OCI-LY7 (cell line): ENCODE measurements at regions not wholly inside any gene's neighbourhood (a gene's known extent, or its start where the extent isn't known, plus 50 kb on each side); places are given as distances from the start of the nearest gene placed in this dataset.

Source experiments
- BruUV-seq: library from RNA; stranded (reverse); fragments of 400-500 nt; replicated peaks from 2 replicates; lab custom pipeline; 2021; lab: Mats Ljungman, UMichigan
- CTCF ChIA-PET: fragments of 300-600 bp; sonication (Branson Sonifier 250); formaldehyde crosslinking; loops from one replicate; lab custom pipeline; 2022; ENCODE audit warnings: antibody characterized with exemption; ENCODE audit not compliant: unreplicated experiment; lab: Charles Lee
- POLR2A ChIA-PET: fragments of 300-600 bp; sonication (Branson Sonifier 250); formaldehyde crosslinking; loops from one replicate; lab custom pipeline; 2022; ENCODE audit warnings: antibody characterized with exemption; lab: Charles Lee
- DNase-seq: peaks from one replicate; pipeline ENCODE4 v3.0.0-alpha.2; 2015; ENCODE audit warnings: low spot score
- H2AFZ ChIP-seq: fragments of 200-600 bp; sonication (generic), shearing (Covaris generic); 2 replicates; pipeline ENCODE4 v1.6.1; 2014; ENCODE audit warnings: mild to moderate bottlenecking, antibody characterized with exemption, low read length, moderate library complexity
- H3K27ac ChIP-seq: fragments of 200-600 bp; sonication (generic); 2 replicates; pipeline ENCODE4 v1.5.1; 2014; ENCODE audit warnings: mixed run types, low read depth, mild to moderate bottlenecking, moderate library complexity, low read length, inconsistent platforms; ENCODE audit not compliant: poor library complexity, severe bottlenecking
- H3K36me3 ChIP-seq: fragments of 200-600 bp; sonication (generic); 2 replicates; pipeline ENCODE4 v1.6.1; 2014; ENCODE audit warnings: mild to moderate bottlenecking, antibody characterized with exemption, low read length, moderate library complexity, mixed read lengths; ENCODE audit not compliant: insufficient read depth
- H3K4me1 ChIP-seq: fragments of 200-600 bp; sonication (generic); 2 replicates; pipeline ENCODE4 v1.5.1; 2014; ENCODE audit warnings: mild to moderate bottlenecking, low read length; ENCODE audit not compliant: insufficient read depth, poor library complexity, severe bottlenecking
- H3K4me2 ChIP-seq: fragments of 200-600 bp; sonication (generic); 2 replicates; pipeline ENCODE4 v1.6.1; 2014; ENCODE audit warnings: mild to moderate bottlenecking, low read length
- H3K4me3 ChIP-seq: fragments of 200-600 bp; sonication (generic); 2 replicates; pipeline ENCODE4 v1.5.1; 2014; ENCODE audit warnings: mild to moderate bottlenecking, low read depth, low read length; ENCODE audit not compliant: poor library complexity, severe bottlenecking
- H3K79me2 ChIP-seq: fragments of 200-600 bp; sonication (generic); 2 replicates; pipeline ENCODE4 v1.6.1; 2016; ENCODE audit warnings: low read depth, mild to moderate bottlenecking, low read length, moderate library complexity, mixed read lengths; ENCODE audit not compliant: insufficient read depth
- H3K9me2 ChIP-seq: fragments of 200-600 bp; sonication (generic); 2 replicates; pipeline ENCODE4 v1.6.1; 2016; ENCODE audit warnings: mild to moderate bottlenecking, low read length, mixed read lengths; ENCODE audit not compliant: insufficient read depth
- H3K9me3 ChIP-seq: fragments of 200-600 bp; sonication (generic); 2 replicates; pipeline ENCODE4 v1.6.1; 2014; ENCODE audit warnings: mild to moderate bottlenecking, mixed run types, low read length, mixed read lengths
- H4K20me1 ChIP-seq: fragments of 200-600 bp; sonication (generic); 2 replicates; pipeline ENCODE4 v1.6.1; 2014; ENCODE audit warnings: mild to moderate bottlenecking, antibody characterized with exemption, low read length, moderate library complexity, mixed read lengths; ENCODE audit not compliant: insufficient read depth
- EZH2phosphoT487 ChIP-seq: fragments of 200-600 bp; sonication (generic); IDR thresholded peaks from 2 replicates; pipeline ENCODE4 v1.6.1; 2018; ENCODE audit warnings: low read depth, borderline replicate concordance, mild to moderate bottlenecking, mixed run types, antibody characterized with exemption, low read length, moderate library complexity, mixed read lengths
- intact Hi-C: fragments of 100-400 bp; cut with micrococcal nuclease; formaldehyde crosslinking; loops from one replicate; pipeline ENCODE4 v1.10.0; 2022; ENCODE audit not compliant: unreplicated experiment
- TF ChIP-seq, protein P1 (sequence below): fragments of 200-600 bp; sonication (generic); conservative IDR thresholded peaks from 2 replicates; pipeline ENCODE4 v1.5.1; 2014; ENCODE audit warnings: mild to moderate bottlenecking, antibody characterized with exemption, low read length, moderate library complexity, mixed read lengths

DNA sequence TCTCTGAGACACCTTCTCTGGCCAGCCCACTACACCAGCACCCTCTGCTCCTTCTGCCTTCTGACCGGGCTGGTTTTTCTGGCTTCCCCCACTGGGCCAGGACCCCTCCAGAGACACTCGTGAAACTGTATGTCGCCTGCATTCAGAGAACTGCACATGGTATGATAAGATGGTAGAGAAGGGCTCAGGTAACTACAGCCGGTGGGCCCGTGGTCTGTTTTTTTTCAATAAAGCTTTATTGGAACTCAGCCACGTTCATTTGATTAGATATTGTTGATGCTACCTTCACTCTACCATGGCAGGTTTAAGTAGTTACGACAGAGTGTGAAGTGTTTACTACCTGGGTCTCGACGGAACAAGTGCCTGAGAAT is 514.0 kb downstream of the TBC1D22A start:
- no peak overlapping the region for H3K4me3 ChIP-seq
- intact Hi-C loops: no loop called here
- BruUV-seq: no TSS peak
- H3K36me3 ChIP-seq: no peaks in the 10 kb centered on the region
- H3K79me2 ChIP-seq: no peaks in the 10 kb centered on the region
- no peaks in the 10 kb centered on the region for H3K9me2 ChIP-seq
- no peak overlapping the region for H3K27ac ChIP-seq
- no peaks in the 10 kb centered on the region for H3K4me1 ChIP-seq
- no peak overlapping the region for H2AFZ ChIP-seq
- no peak for DNase-seq
- POLR2A ChIA-PET: no interaction called here
- no peaks in the 10 kb centered on the region for H4K20me1 ChIP-seq
- CTCF ChIA-PET: no interaction called here
- no peak for TF ChIP-seq EZH2phosphoT487
- TF ChIP-seq, protein P1, sequence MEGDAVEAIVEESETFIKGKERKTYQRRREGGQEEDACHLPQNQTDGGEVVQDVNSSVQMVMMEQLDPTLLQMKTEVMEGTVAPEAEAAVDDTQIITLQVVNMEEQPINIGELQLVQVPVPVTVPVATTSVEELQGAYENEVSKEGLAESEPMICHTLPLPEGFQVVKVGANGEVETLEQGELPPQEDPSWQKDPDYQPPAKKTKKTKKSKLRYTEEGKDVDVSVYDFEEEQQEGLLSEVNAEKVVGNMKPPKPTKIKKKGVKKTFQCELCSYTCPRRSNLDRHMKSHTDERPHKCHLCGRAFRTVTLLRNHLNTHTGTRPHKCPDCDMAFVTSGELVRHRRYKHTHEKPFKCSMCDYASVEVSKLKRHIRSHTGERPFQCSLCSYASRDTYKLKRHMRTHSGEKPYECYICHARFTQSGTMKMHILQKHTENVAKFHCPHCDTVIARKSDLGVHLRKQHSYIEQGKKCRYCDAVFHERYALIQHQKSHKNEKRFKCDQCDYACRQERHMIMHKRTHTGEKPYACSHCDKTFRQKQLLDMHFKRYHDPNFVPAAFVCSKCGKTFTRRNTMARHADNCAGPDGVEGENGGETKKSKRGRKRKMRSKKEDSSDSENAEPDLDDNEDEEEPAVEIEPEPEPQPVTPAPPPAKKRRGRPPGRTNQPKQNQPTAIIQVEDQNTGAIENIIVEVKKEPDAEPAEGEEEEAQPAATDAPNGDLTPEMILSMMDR: no peak
- no peaks in the 10 kb centered on the region for H3K9me3 ChIP-seq
- no peak overlapping the region for H3K4me2 ChIP-seq

DNA sequence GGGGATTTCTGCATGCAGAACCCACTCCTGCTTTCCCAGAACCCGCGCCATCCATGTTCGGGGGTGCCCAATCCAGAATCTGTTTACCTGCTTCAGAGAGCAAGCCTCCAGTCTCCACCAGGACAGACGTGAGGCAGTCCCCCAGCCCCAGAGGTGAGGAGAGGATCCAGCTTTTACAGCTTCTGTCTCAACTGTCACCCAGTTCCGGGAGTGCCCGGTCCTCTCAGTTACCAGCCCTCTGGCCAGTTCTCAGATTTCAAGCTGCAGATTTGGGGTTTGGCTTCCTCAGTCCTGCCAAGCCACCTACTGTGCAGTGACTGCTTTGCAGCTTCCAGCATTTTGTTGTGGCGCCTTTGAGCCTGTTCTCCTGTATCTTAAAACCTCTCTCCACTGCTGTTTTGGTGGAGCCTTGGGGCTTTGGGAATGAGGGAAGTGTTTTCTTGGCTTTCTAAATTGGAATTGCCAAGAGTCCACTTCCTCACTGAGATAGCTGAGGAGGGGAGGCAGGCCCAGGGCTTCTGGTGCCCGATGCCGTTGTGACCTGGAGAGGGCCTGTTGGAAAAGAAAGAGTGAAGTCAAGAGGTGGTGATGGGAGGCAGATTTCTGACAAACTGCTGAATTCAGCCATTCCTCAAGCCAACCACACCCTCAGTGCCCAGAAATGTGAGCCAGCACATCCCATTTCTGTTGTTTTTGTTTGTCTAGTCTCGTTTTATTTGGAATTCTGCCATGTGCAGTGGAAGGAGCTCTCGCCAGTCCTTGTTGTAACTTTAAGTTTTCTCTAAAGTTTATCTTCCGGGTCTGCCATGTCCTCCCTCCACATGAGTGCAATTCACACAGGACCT is 513.4 kb downstream of the TBC1D22A start:
- no peak overlapping the region for H3K27ac ChIP-seq
- no peaks in the 10 kb centered on the region for H3K36me3 ChIP-seq
- no peak overlapping the region for H3K4me3 ChIP-seq
- H3K4me1 ChIP-seq: no peaks in the 10 kb centered on the region
- BruUV-seq: no TSS peak
- H2AFZ ChIP-seq: no peak overlapping the region
- POLR2A ChIA-PET: no interaction called here
- H4K20me1 ChIP-seq: no peaks in the 10 kb centered on the region
- DNase-seq: no peak
- no peak overlapping the region for H3K4me2 ChIP-seq
- H3K9me3 ChIP-seq: no peaks in the 10 kb centered on the region
- intact Hi-C loops: no loop called here
- H3K9me2 ChIP-seq: no peaks in the 10 kb centered on the region
- no peak for TF ChIP-seq EZH2phosphoT487
- TF ChIP-seq, protein P1: no peak
- H3K79me2 ChIP-seq: no peaks in the 10 kb centered on the region
- CTCF ChIA-PET: no interaction called here

DNA sequence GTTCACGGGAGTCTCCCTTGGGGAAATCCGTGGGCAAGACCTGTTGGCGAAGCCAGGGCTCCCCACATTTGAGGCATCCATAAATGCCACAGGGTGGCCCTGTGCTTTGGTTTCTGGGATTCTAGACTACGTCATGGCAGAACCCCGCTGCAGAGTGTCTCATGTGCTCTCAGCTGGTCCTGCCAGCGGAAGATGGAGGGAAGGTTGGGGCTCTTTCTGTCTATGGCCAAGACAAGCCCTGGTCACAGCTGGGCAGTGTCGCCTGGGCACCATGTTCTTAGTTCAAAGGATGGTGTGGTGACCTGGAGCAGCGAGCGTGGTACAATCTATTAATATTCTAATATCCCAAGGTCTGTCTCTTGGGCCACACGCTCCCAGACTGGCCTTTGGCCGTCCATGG is 511.7 kb downstream of the TBC1D22A start:
- no TSS peak for BruUV-seq
- DNase-seq: no peak
- no peaks in the 10 kb centered on the region for H3K36me3 ChIP-seq
- no peaks in the 10 kb centered on the region for H3K4me1 ChIP-seq
- ChIA-PET CTCF (no interaction called here), POLR2A (interaction anchor here (0.6 kb wide), 1 partner anchor 1208 kb away, joined by 4 read pairs; no protein-coding TSS in a partner anchor)
- H3K9me2 ChIP-seq: no peaks in the 10 kb centered on the region
- H4K20me1 ChIP-seq: no peaks in the 10 kb centered on the region
- no peaks in the 10 kb centered on the region for H3K9me3 ChIP-seq
- no peak overlapping the region for H3K4me2 ChIP-seq
- no peak overlapping the region for H2AFZ ChIP-seq
- H3K4me3 ChIP-seq: no peak overlapping the region
- TF ChIP-seq, protein P1: no peak
- TF ChIP-seq EZH2phosphoT487: no peak
- no peak overlapping the region for H3K27ac ChIP-seq
- intact Hi-C loops: no loop called here
- no peaks in the 10 kb centered on the region for H3K79me2 ChIP-seq
